GM12878 (cell line): ENCODE measurements at regions not wholly inside any gene's neighbourhood (a gene's known extent, or its start where the extent isn't known, plus 50 kb on each side); places are given as distances from the start of the nearest gene placed in this dataset.

Experiments used
- ATAC-seq: fragments of 200-7000 bp; cut with Tn5 transposase; 3 replicates; pipeline ENCODE4 v1.9.1; 2020; ENCODE audit warnings: mild to moderate bottlenecking, moderate library complexity
- BruUV-seq: library from RNA; stranded (reverse); fragments of 400-500 nt; replicated peaks from 2 replicates; lab custom pipeline; 2021; lab: Mats Ljungman, UMichigan
- CTCF ChIA-PET: fragments of 300-600 bp; sonication (Branson Sonifier 250); formaldehyde crosslinking; extraction: SDS; loops from one replicate; lab custom pipeline; 2021; ENCODE audit warnings: inconsistent platforms; lab: Yijun Ruan, JAX
- POLR2A ChIA-PET: fragments of 350-600 bp; formaldehyde crosslinking; extraction: SDS; loops from one replicate; lab custom pipeline; 2021; ENCODE audit warnings: inconsistent platforms; lab: Charles Lee
- RAD21 ChIA-PET: fragments of 300-600 bp; sonication (Branson Sonifier 250); formaldehyde crosslinking; loops from one replicate; lab custom pipeline; 2023; ENCODE audit warnings: antibody characterized with exemption; ENCODE audit not compliant: unreplicated experiment; lab: Charles Lee
- SMC1A ChIA-PET: fragments of 300-600 bp; sonication (Branson Sonifier 250); formaldehyde crosslinking; loops from one replicate; lab custom pipeline; 2023; ENCODE audit not compliant: unreplicated experiment, uncharacterized antibody; lab: Charles Lee
- DNase-seq: peaks from one replicate; pipeline ENCODE4 v3.0.0-alpha.2; 2011; ENCODE audit warnings: low read depth, low spot score
- FAIRE-seq: peaks from 3 replicates; lab custom pipeline; 2011; peaks lifted over from hg19 to GRCh38; lab: Jason Lieb, UNC
- H2AFZ ChIP-seq: 2 replicates; pipeline ENCODE4 v1.6.0; 2011; ENCODE audit warnings: low read depth, low read length, control low read depth; ENCODE audit not compliant: control insufficient read depth
- H3K27ac ChIP-seq: 2 replicates; pipeline ENCODE4 v1.5.1; 2011; ENCODE audit warnings: control low read depth; ENCODE audit not compliant: control insufficient read depth, insufficient read depth
- H3K27me3 ChIP-seq, 2 experiments: replicated peaks in 1 of 2; 2 replicates each; pipeline versions ENCODE4 v1.6.0 to v1.6.1; 2011; ENCODE audit warnings: low read length in 1 of 2; ENCODE audit not compliant: control insufficient read depth in 2 of 2, insufficient read depth in 2 of 2
- H3K36me3 ChIP-seq, 2 experiments: 2 replicates each; pipeline ENCODE4 v1.5.1; 2011; ENCODE audit warnings: low read length in 1 of 2; ENCODE audit not compliant: control insufficient read depth in 2 of 2, insufficient read depth in 2 of 2
- H3K4me1 ChIP-seq: 2 replicates; pipeline ENCODE4 v1.6.1; 2011; ENCODE audit warnings: mild to moderate bottlenecking, low read length, moderate library complexity, mixed read lengths; ENCODE audit not compliant: control insufficient read depth, insufficient read depth
- H3K4me2 ChIP-seq: 2 replicates; pipeline ENCODE4 v1.6.0; 2011; ENCODE audit warnings: control low read depth; ENCODE audit not compliant: control insufficient read depth, insufficient read depth
- H3K4me3 ChIP-seq: fragments of 200-600 bp; sonication (generic); 2 replicates; pipeline ENCODE4 v1.5.1; 2016
- H3K79me2 ChIP-seq: 2 replicates; pipeline ENCODE4 v1.6.0; 2011; ENCODE audit warnings: low read length; ENCODE audit not compliant: control insufficient read depth, insufficient read depth
- H3K9ac ChIP-seq: 2 replicates; pipeline ENCODE4 v1.8.0; 2011; ENCODE audit warnings: low read length, control low read depth, mixed read lengths; ENCODE audit not compliant: control insufficient read depth, insufficient read depth
- H3K9me3 ChIP-seq: replicated peaks from 3 replicates; pipeline ENCODE4 v1.5.1; 2011; ENCODE audit warnings: mild to moderate bottlenecking, low read length; ENCODE audit not compliant: control insufficient read depth, insufficient read depth
- H4K20me1 ChIP-seq: 2 replicates; pipeline ENCODE4 v1.6.0; 2011; ENCODE audit not compliant: control insufficient read depth, insufficient read depth
- CHD1 ChIP-seq: IDR thresholded peaks from 2 replicates; pipeline ENCODE4 v1.6.1; 2012; ENCODE audit warnings: low read depth, low read length, improper control_type of control experiment
- MLLT1 ChIP-seq: fragments of 450-650 bp; IDR thresholded peaks from 2 replicates; pipeline ENCODE4 v1.6.1; 2016; ENCODE audit warnings: mild to moderate bottlenecking
- RAD21 ChIP-seq: IDR thresholded peaks from 2 replicates; pipeline ENCODE4 v1.6.1; 2011; ENCODE audit warnings: mild to moderate bottlenecking, low read depth, low read length, moderate library complexity; ENCODE audit not compliant: insufficient read depth
- SREBF1 ChIP-seq: IDR thresholded peaks from 2 replicates; pipeline ENCODE4 v1.6.1; 2012; ENCODE audit warnings: mild to moderate bottlenecking, low read length
- TCF7 ChIP-seq: IDR thresholded peaks from 2 replicates; pipeline ENCODE4 v1.6.1; 2014; ENCODE audit warnings: antibody characterized with exemption, borderline replicate concordance
- ZBTB11 ChIP-seq: fragments of 450-650 bp; formaldehyde crosslinking; IDR thresholded peaks from 2 replicates; pipeline ENCODE4 v1.5.0; 2022; ENCODE audit warnings: mild to moderate bottlenecking, missing genetic modification characterization
- ZNF622 ChIP-seq: fragments of 450-650 bp; IDR thresholded peaks from 2 replicates; pipeline ENCODE4 v1.6.1; 2017; ENCODE audit warnings: mild to moderate bottlenecking, inconsistent platforms
- ZNF687 ChIP-seq: fragments of 450-650 bp; IDR thresholded peaks from 2 replicates; pipeline ENCODE4 v1.6.1; 2017; ENCODE audit warnings: mild to moderate bottlenecking, moderate library complexity
- WGBS: methylation state at CpG from one replicate; pipeline ENCODE4 v1.1.6; 2016; ENCODE audit warnings: low lambda C conversion rate; ENCODE audit not compliant: insufficient replicate concordance, insufficient coverage; ENCODE audit errors: missing lambda C conversion rate; 5-methylcytosine and 5-hydroxymethylcytosine counted together
- in situ Hi-C: fragments of 300-500 bp; cut with MboI; formaldehyde crosslinking; loops from 9 replicates; pipeline ENCODE4 v1.14.3; 2018; ENCODE audit warnings: mixed read lengths
- intact Hi-C: fragments of 100-400 bp; cut with micrococcal nuclease; formaldehyde crosslinking; loops from one replicate; pipeline ENCODE4 v1.14.2; 2022; ENCODE audit not compliant: unreplicated experiment

GRCh38 chr1:226804907-226805759 is 65.3 kb upstream of the PSEN2 start (continued):
- TF ChIP-seq ZNF687 = no peak

GRCh38 chr1:226800763-226801380 is 61.8 kb upstream of the ITPKB start:
- Histone ChIP-seq H2AFZ (no peak overlapping the region), H3K4me3 (no peak overlapping the region), H3K27ac (no peak overlapping the region), H3K36me3 (no peaks in the 10 kb centered on the region), H3K4me2 (no peak overlapping the region), H3K4me1 (peaks cover 24% of the 10 kb centered on the region), H4K20me1 (no peaks in the 10 kb centered on the region), H3K27me3 (no peaks in the 10 kb centered on the region), H3K79me2 (no peaks in the 10 kb centered on the region), H3K9ac (no peak overlapping the region), H3K9me3 (no peaks in the 10 kb centered on the region)
- ChIA-PET RAD21 (interaction anchor here (0.7 to 0.9 kb wide), 3 partner anchors 10 to 123 kb away, joined by 3 to 5 read pairs (median 4); no protein-coding TSS in a partner anchor), CTCF (interaction anchor here (0.6 to 0.8 kb wide), 2 partner anchors 12 to 26 kb away, joined by 3 to 4 read pairs; no protein-coding TSS in a partner anchor), POLR2A (interaction anchor here (0.6 to 0.8 kb wide), 2 partner anchors 620 to 762 kb away, joined by 3 read pairs; partner anchors contain the start of gene ZNF678), SMC1A (interaction anchor here (0.7 to 3.0 kb wide), 8 partner anchors 9 to 168 kb away, joined by 3 to 16 read pairs (median 4); no protein-coding TSS in a partner anchor)
- intact Hi-C loops = no loop called here
- in situ Hi-C loops = no loop called here
- WGBS = 73% methylated on average over 2 of the region's 2 CpGs
- ATAC-seq (no peak), FAIRE-seq (no peak), DNase-seq (no peak)
- no TSS peak for BruUV-seq
- no peak for TF ChIP-seq CHD1
- no peak for TF ChIP-seq MLLT1
- no peak for TF ChIP-seq SREBF1
- no peak for TF ChIP-seq ZBTB11 (CRISPR knock-in tag)
- TF ChIP-seq RAD21 = no peak
- no peak for TF ChIP-seq ZNF622
- no peak for TF ChIP-seq TCF7
